Anterior cingulate cortex (tissue), 58 donors: ENCODE measurements at regions not wholly inside any gene's neighbourhood (a gene's known extent, or its start where the extent isn't known, plus 50 kb on each side); places are given as distances from the start of the nearest gene placed in this dataset.
"Not testable (repeated sequence)": the region's sequence is repeated elsewhere in the genome, so short reads cannot be mapped to it uniquely, and the experiment has no call there.

Source experiments
- DNase-seq, 58 donors: peaks; one replicate each; lab custom pipeline; 2025; lab: John Stamatoyannopoulos, UW

- DNase-seq: not testable (repeated sequence)
Observed at GRCh38 chr1:78203410-78203982, 157.7 kb downstream of the GIPC2 start.

- no peak for DNase-seq
Observed at GRCh38 chr1:78210175-78210574, 164.4 kb downstream of the GIPC2 start.

GRCh38 chr1:78211483-78212092 is 165.8 kb downstream of the GIPC2 start:
- DNase-seq: no peak

GRCh38 chr1:78214334-78214733 is 168.6 kb downstream of the GIPC2 start:
- DNase-seq: no peak

- DNase-seq: no peak
Observed at GRCh38 chr1:78222225-78222959, 176.6 kb downstream of the GIPC2 start.

- DNase-seq: no peak
Observed at GRCh38 chr1:78222960-78223358, 177.2 kb downstream of the GIPC2 start.

- DNase-seq: no peak
Observed at GRCh38 chr1:78223417-78224215, 177.8 kb downstream of the GIPC2 start.

GRCh38 chr1:78224246-78224785 is 178.6 kb downstream of the GIPC2 start:
- no peak for DNase-seq

GRCh38 chr1:78224861-78225552 is 179.2 kb downstream of the GIPC2 start:
- no peak for DNase-seq

GRCh38 chr1:78226784-78227183 is 181.0 kb downstream of the GIPC2 start:
- DNase-seq: no peak

- no peak for DNase-seq
Observed at GRCh38 chr1:78227705-78228635, 182.2 kb downstream of the GIPC2 start.

- DNase-seq: no peak
Observed at GRCh38 chr1:78229344-78229743, 183.6 kb downstream of the GIPC2 start.

GRCh38 chr1:78231477-78231876 is 185.7 kb downstream of the GIPC2 start:
- DNase-seq: no peak

GRCh38 chr1:78231894-78232293 is 186.1 kb downstream of the GIPC2 start:
- no peak for DNase-seq

- DNase-seq: no peak
Observed at GRCh38 chr1:78232630-78233029, 186.9 kb downstream of the GIPC2 start.

GRCh38 chr1:78234496-78234895 is 188.7 kb downstream of the GIPC2 start:
- peak in 4 of 58 donors; percentile 2 to 15 (median 2) for DNase-seq

GRCh38 chr1:78236716-78237115 is 190.9 kb downstream of the GIPC2 start:
- no peak for DNase-seq

GRCh38 chr1:78237364-78237916 is 191.7 kb downstream of the GIPC2 start:
- DNase-seq: no peak

- no peak for DNase-seq
Observed at GRCh38 chr1:78240191-78240590, 194.4 kb downstream of the GIPC2 start.
